ENCODE measurements at regions not wholly inside any gene's neighbourhood (a gene's known extent, or its start where the extent isn't known, plus 50 kb on each side); places are given as distances from the start of the nearest gene placed in this dataset.

DNA sequence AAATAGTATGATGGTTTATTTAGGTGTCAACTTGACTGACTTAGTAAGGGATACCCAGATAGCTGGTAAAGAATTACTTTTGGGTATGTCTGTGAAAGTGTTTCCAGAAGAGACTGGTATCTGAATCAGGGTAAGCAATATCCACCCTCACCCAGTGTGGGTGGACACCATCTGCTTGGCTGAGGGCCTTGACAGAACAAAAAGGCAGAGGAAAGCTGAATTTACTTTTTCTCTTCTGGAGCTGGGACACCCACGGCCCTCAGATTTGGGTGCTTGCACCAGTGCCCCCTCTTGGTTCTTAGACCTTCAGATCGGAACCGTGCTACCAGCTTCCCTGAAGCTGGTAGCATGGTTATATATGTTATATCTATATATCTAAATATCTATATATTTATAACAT, 489.5 kb upstream of the MPDZ start:
- no peaks in the 10 kb centered on the region for H3K4me1 ChIP-seq (ENCODE audit: low read length)
- H3K4me2 ChIP-seq (ENCODE audit: low read length): no peak overlapping the region
- H3K4me3 ChIP-seq (ENCODE audit: low read length): no peak overlapping the region
- no peaks in the 10 kb centered on the region for H3K27me3 ChIP-seq (ENCODE audit: low read depth, low read length)
- no peak overlapping the region for H3K9ac ChIP-seq (ENCODE audit: low read length)
- H3K79me2 ChIP-seq (ENCODE audit: low read length): no peaks in the 10 kb centered on the region
- H2AFZ ChIP-seq (ENCODE audit: low read depth, low read length): no peak overlapping the region
- H3K36me3 ChIP-seq (replicated peaks; ENCODE audit: low read depth, low read length): no peaks in the 10 kb centered on the region
- H3K9me3 ChIP-seq (ENCODE audit: insufficient read depth, low read length): no peaks in the 10 kb centered on the region
- no peak overlapping the region for H3K27ac ChIP-seq (ENCODE audit: low read length)
- no peaks in the 10 kb centered on the region for H4K20me1 ChIP-seq (ENCODE audit: insufficient read depth, low read length)
- TF ChIP-seq, protein P1, sequence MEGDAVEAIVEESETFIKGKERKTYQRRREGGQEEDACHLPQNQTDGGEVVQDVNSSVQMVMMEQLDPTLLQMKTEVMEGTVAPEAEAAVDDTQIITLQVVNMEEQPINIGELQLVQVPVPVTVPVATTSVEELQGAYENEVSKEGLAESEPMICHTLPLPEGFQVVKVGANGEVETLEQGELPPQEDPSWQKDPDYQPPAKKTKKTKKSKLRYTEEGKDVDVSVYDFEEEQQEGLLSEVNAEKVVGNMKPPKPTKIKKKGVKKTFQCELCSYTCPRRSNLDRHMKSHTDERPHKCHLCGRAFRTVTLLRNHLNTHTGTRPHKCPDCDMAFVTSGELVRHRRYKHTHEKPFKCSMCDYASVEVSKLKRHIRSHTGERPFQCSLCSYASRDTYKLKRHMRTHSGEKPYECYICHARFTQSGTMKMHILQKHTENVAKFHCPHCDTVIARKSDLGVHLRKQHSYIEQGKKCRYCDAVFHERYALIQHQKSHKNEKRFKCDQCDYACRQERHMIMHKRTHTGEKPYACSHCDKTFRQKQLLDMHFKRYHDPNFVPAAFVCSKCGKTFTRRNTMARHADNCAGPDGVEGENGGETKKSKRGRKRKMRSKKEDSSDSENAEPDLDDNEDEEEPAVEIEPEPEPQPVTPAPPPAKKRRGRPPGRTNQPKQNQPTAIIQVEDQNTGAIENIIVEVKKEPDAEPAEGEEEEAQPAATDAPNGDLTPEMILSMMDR (IDR thresholded peaks at IDR 0.05; ENCODE audit: low read depth, low read length): no peak
- TF ChIP-seq EZH2phosphoT487 (IDR thresholded peaks at IDR 0.05; ENCODE audit: low read depth): no peak

DNA sequence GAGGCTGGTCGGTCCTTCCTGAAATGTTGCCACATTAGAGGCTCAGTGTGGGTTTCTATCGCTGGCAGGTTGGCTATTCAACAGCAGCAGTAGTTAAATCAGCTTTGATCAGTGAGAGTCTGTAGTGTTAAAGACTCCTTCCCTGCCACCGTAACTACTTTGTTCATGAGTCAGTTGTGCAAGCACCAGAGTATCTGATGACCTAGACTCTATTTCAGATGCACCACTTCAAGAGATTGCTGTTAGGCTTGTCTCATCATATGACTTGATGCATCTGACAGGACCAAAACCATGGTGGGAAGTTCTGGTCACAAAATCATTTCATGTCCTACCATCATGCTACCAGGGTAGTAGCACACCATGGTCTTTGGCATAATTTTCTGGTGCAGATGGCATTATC, 482.7 kb upstream of the MPDZ start:
- no peaks in the 10 kb centered on the region for H3K79me2 ChIP-seq (ENCODE audit: low read length)
- no peaks in the 10 kb centered on the region for H3K4me1 ChIP-seq (ENCODE audit: low read length)
- H3K27me3 ChIP-seq (ENCODE audit: low read depth, low read length): no peaks in the 10 kb centered on the region
- H4K20me1 ChIP-seq (ENCODE audit: insufficient read depth, low read length): no peaks in the 10 kb centered on the region
- TF ChIP-seq EZH2phosphoT487 (IDR thresholded peaks at IDR 0.05; ENCODE audit: low read depth): no peak
- TF ChIP-seq, protein P1 (IDR thresholded peaks at IDR 0.05; ENCODE audit: low read depth, low read length): no peak
- no peaks in the 10 kb centered on the region for H3K36me3 ChIP-seq (replicated peaks; ENCODE audit: low read depth, low read length)
- no peaks in the 10 kb centered on the region for H3K9me3 ChIP-seq (ENCODE audit: insufficient read depth, low read length)
- H3K4me2 ChIP-seq (ENCODE audit: low read length): no peak overlapping the region
- no peak overlapping the region for H3K9ac ChIP-seq (ENCODE audit: low read length)
- H2AFZ ChIP-seq (ENCODE audit: low read depth, low read length): no peak overlapping the region
- H3K4me3 ChIP-seq (ENCODE audit: low read length): no peak overlapping the region
- no peak overlapping the region for H3K27ac ChIP-seq (ENCODE audit: low read length)

DNA sequence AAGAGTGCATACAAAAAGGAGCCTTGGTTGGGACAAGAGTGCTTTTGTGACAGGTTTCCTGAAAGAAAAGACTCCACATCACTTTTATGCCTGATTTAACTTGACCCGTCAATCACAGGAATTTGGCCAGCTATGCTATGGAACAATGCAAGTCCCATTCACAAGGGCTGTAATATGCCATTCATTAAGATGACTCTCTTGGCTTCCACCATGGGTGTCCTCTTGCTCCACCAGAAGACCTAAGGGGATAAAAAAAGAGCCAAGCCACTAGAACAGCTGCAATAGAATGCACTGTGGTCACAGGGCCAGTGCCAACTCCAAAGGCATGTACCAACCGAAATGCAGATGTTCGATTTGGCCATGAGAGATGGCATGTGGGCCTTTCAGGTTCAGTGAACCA, 480.1 kb upstream of the MPDZ start:
- Histone ChIP-seq H2AFZ (ENCODE audit: low read depth, low read length) (no peak overlapping the region), H3K79me2 (ENCODE audit: low read length) (no peaks in the 10 kb centered on the region), H4K20me1 (ENCODE audit: insufficient read depth, low read length) (no peaks in the 10 kb centered on the region), H3K27me3 (ENCODE audit: low read depth, low read length) (no peaks in the 10 kb centered on the region), H3K36me3 (replicated peaks; ENCODE audit: low read depth, low read length) (no peaks in the 10 kb centered on the region), H3K4me3 (ENCODE audit: low read length) (no peak overlapping the region), H3K4me2 (ENCODE audit: low read length) (no peak overlapping the region), H3K27ac (ENCODE audit: low read length) (no peak overlapping the region), H3K4me1 (ENCODE audit: low read length) (no peaks in the 10 kb centered on the region), H3K9me3 (ENCODE audit: insufficient read depth, low read length) (no peaks in the 10 kb centered on the region), H3K9ac (ENCODE audit: low read length) (no peak overlapping the region)
- TF ChIP-seq, protein P1 (IDR thresholded peaks at IDR 0.05; ENCODE audit: low read depth, low read length): no peak
- TF ChIP-seq EZH2phosphoT487 (IDR thresholded peaks at IDR 0.05; ENCODE audit: low read depth): no peak

DNA sequence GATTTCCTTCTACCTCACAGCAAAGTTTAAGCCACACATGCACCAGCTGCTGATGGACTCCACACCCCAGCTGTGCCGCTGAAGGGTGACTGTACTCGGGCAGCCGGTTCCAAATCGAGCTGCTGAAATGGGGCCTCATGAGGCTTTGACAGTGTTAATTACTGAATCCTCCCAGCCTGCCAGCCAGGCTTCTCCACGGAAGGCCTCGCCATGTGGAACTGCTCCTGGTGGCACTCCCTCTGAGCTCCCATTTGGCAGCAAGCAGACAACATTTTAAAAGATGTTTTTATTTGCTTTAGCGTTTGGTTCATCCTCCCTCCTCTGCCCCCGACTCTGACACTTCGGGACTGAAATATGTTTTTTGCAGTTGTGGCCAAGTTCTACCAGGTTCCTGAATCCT, 479.4 kb upstream of the MPDZ start:
- H3K9ac ChIP-seq (ENCODE audit: low read length): no peak overlapping the region
- no peak overlapping the region for H2AFZ ChIP-seq (ENCODE audit: low read depth, low read length)
- H4K20me1 ChIP-seq (ENCODE audit: insufficient read depth, low read length): no peaks in the 10 kb centered on the region
- H3K27ac ChIP-seq (ENCODE audit: low read length): no peak overlapping the region
- no peaks in the 10 kb centered on the region for H3K9me3 ChIP-seq (ENCODE audit: insufficient read depth, low read length)
- no peaks in the 10 kb centered on the region for H3K4me1 ChIP-seq (ENCODE audit: low read length)
- no peaks in the 10 kb centered on the region for H3K79me2 ChIP-seq (ENCODE audit: low read length)
- no peak overlapping the region for H3K4me2 ChIP-seq (ENCODE audit: low read length)
- H3K36me3 ChIP-seq (replicated peaks; ENCODE audit: low read depth, low read length): no peaks in the 10 kb centered on the region
- H3K4me3 ChIP-seq (ENCODE audit: low read length): no peak overlapping the region
- no peaks in the 10 kb centered on the region for H3K27me3 ChIP-seq (ENCODE audit: low read depth, low read length)
- TF ChIP-seq, protein P1 (IDR thresholded peaks at IDR 0.05; ENCODE audit: low read depth, low read length): no peak
- no peak for TF ChIP-seq EZH2phosphoT487 (IDR thresholded peaks at IDR 0.05; ENCODE audit: low read depth)

Data from OCI-LY3 (cell line).